ENCODE measurements at regions not wholly inside any gene's neighbourhood (a gene's known extent, or its start where the extent isn't known, plus 50 kb on each side); places are given as distances from the start of the nearest gene placed in this dataset.

DNA sequence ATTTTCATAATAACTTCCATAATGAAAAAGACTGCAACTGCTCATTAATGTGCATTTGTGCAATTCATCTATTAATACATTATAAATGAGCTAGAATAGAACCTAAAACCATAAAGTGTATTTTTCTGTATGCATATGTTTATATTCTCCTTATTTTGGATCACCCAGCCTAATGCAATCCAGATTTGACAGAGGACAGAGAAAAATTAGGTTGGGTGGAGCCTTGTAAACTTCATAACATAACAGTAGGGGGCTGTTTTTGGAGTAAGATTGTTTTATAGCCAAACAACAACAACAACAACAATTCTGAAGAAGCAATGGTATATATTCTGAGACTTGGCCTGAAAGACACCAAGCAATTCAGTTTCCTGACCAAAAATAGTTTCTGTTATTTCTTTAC is 615.3 kb upstream of the SLIT2 start:
- no peak for TF ChIP-seq POLR2A (IDR thresholded peaks at IDR 0.05)
- TF ChIP-seq, protein P1, sequence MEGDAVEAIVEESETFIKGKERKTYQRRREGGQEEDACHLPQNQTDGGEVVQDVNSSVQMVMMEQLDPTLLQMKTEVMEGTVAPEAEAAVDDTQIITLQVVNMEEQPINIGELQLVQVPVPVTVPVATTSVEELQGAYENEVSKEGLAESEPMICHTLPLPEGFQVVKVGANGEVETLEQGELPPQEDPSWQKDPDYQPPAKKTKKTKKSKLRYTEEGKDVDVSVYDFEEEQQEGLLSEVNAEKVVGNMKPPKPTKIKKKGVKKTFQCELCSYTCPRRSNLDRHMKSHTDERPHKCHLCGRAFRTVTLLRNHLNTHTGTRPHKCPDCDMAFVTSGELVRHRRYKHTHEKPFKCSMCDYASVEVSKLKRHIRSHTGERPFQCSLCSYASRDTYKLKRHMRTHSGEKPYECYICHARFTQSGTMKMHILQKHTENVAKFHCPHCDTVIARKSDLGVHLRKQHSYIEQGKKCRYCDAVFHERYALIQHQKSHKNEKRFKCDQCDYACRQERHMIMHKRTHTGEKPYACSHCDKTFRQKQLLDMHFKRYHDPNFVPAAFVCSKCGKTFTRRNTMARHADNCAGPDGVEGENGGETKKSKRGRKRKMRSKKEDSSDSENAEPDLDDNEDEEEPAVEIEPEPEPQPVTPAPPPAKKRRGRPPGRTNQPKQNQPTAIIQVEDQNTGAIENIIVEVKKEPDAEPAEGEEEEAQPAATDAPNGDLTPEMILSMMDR (IDR thresholded peaks at IDR 0.05) = no peak

All from esophagus squamous epithelium (tissue), 4 donors.